ENCODE measurements at regions not wholly inside any gene's neighbourhood (a gene's known extent, or its start where the extent isn't known, plus 50 kb on each side); places are given as distances from the start of the nearest gene placed in this dataset. TPM values are rescaled to one million over a fixed set of nuclear protein-coding genes. Genes with fewer than 3 reads are reported as not detected.

Small RNA genes lying in the stretch of these regions (small RNA-seq; reads per million reads assigned to genes)
- not detected for gene RN7SL383P (ENCODE audit: low replicate concordance)
